SKM-1 treated with dmso at 0.1 percent for 144 hours (cell line): ENCODE measurements at regions not wholly inside any gene's neighbourhood (a gene's known extent, or its start where the extent isn't known, plus 50 kb on each side); places are given as distances from the start of the nearest gene placed in this dataset.

Experiments used
- DNase-seq: peaks from one replicate; lab custom pipeline; 2025; ENCODE audit not compliant: unreplicated experiment; lab: John Stamatoyannopoulos, UW

DNA sequence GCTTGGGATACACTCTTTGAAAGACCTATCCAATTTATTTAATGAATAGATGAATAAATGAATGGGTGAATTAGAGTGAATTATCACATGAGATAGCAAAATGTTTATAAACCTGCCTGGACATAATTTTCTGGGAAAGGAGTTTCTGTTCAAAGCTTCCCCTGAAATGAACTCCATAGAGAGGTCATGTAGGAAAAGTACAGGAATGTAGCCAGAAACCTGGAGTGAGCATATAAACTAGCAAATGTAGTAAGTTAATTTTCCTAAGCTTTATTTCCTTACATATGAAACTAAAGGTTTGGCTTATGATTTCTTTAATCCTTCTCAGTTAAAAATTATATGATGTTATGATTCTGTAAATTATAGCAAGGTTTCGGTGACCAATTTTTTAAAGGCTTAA is 380.3 kb upstream of the RSPO3 start:
- no peak for DNase-seq

DNA sequence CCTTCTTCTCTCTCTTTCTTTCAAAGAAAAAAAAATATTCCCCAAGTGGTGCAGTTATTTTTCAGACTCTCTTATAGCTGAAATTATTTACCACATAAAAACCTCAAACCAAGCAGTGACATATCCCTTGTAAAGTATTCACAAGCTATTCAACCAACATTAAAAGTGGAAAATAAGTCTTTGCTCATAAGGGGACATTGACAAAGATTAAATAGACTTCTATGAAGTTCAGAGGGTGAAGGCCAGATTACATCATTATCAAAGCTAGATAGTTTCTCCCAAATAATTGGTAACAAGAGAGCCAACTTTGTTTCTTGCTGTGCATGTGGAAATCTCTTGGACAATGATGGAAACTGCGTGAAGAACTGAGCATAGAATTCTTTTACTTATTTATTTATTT is 379.8 kb upstream of the RSPO3 start:
- DNase-seq = no peak

DNA sequence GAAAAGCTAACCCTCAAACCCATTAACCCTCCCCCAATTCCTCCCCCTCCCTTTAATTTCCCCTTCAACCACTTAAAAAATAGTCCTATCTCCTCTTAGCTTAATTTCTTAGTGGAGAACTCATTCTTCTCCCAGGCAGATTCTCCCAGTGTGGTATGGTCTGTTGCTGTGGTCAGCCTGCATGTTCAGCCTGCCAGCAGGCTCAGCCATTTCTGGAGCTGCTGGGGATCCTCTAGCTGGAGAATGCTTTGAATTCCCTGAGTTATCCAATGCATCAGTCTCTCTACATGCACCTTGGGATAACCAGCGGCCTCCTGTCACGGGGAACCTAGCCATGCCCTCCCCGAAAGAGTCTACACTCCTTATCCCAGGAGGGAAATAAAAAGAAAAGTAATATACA is 375.4 kb upstream of the RSPO3 start:
- no peak for DNase-seq

DNA sequence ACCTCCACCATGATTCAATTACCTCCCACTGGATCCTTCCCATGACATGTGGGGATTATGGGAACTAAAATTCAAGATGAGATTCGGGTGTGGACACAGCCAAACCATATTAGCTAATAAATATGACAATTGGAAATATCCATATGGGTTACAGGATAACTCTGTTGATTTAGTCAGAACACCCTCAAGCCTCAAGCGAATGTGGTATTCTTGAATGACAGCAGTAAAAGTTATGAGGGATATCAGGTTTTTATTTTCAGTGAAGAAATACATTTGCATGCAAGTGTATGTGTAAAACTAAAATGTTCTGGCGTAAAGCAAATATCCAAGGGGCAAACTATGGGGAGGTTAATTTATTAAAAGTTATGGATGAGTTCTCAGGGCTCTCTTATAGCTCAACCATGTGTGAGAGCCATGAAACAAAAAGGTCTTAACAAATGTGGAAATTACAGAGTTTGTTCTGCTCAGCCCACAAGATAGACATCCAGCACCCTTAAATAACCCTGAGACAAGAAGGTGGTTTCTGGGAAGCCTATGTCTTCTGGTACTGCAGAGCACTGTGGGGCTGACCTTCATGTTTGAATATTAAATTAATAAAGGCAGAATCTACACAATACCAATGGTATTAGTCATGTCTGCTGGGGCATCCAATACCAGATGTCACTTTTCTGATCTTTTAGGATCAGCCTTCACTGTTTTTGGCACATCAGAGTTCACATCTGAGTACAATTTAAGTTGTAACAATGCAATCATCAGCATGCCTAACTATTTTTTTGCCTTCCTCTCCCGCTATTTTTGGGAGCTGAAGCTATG is 370.5 kb upstream of the RSPO3 start:
- DNase-seq = no peak

DNA sequence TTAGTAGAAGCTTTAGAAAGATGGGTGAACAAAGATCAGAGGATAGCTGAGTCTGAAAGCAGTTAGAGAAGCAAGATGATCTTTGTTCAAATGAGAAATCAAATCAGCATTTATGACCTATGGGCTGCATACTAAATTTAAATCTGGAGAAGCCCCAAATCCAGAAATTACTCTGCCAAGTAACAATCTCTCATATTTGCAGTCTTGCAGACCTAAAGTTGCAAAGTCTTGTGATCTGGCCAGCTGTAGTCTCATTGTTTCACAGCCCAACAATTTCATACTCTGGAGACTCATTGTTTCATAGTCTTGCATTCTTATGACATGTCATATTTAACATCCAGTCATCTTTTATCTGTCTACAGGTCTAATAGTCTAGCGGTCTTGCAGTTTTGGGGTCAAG is 364.9 kb upstream of the RSPO3 start:
- DNase-seq = no peak

DNA sequence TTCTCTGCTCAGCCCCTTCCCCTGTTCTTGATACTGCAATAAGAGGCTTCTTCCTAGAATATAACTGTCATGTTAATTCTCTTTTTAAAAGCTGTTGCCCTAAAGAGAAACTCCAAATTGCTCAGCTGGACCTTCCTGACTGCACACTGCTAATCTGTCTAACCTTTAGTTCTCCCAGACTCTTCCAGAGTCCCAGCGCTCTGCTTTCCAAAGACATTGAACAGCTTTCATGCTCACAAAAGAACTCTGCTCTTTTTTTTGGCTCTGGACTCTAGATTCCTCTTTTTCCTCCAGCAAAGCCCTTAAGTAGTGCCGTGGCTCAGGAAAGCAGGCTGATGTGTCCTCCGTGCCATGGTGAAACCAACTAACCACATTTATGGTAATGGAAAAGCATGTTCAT is 356.6 kb upstream of the RSPO3 start:
- DNase-seq = no peak

DNA sequence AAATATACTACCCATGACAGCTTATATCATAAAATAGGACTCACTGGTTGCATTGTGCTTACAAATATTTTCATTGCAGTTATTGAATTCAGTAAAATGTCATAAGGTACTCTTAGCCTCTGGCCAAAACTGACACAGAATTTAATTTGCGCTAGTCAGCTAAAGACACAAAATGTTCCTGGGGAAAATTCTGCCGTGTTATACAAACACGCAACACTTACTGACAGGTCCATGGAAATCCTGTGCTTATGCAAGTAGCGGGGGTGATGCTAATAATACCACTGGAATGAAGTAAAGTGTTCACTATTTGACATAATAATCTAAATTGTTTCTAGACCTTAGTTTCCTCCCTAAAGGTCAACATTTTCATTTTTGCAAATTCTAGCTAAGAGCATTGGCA is 354.4 kb upstream of the RSPO3 start:
- no peak for DNase-seq

DNA sequence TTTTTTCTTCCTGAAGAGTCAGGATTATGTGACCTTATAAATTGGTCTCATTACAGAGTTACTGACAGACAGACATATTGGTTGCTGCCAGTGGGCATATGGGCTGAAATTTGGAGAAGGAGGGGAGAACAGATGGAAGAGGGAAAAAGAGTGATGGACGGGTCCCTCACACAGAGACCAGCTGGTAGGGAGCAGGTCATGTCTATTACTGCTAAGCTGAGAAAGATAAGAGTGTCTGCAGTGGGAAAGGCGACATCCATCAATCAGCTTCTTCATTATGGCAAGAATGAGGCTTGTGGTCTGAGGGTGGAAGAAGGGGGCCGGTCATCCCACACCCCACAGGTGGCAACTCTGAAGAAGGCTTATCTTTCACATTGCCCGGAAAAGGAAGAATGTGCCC is 353.8 kb upstream of the RSPO3 start:
- no peak for DNase-seq

DNA sequence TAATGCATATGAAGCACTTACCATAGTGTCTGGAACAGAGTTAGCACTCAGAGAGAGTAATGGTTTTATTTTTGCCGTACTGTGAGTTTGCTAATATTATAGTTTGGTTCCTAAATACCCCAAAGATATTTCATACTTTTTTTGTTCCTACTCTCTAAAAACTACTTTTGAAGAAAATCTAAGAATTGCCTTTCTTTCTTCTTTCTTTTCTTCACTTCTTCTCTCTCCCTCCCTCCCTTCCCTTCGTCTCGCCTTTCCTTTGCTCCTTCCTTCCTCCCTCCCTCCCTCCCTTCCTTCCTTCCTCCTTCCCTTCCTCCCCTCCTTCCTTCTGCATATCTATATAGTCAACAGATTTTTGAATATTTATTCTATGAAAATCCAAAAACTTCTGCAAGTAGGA is 351.7 kb upstream of the RSPO3 start:
- no peak for DNase-seq

DNA sequence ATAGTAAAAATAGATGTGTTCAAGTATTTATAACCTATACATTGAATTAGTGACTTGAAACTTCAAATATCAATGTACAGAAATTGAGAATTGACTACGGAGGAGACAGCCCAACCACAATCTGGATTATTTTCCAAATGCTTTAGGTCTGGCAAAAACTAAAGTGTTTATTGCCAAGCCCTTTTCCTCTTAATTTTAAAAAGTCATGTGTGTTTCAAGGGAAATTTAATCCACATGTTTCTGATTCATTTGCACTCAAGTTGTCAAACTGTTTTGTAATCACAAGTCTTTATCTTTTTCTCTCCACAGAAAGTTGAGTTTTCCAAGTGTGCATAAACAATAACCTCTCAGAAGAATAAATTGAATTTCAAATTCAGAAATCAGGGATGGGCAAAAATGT is 350.8 kb upstream of the RSPO3 start:
- DNase-seq = no peak

DNA sequence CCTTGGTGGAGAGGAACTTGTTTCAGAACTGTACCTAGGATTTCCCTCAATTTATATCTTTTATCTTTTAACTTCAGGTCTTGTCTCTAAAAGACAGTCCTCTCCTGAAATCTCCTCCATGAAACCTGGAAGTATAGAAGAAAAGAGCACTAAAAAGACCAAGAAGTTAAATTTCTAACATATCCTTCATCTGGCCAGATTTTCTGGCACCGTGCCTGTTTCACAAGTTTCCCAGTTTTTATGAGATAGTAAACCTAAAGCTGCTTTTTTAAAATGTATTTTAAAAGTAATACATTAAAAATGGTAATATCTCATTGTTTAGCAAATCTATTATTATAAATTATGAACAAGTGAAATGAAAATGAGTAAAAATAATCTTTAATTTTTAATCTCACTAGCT is 348.3 kb upstream of the RSPO3 start:
- DNase-seq = no peak

DNA sequence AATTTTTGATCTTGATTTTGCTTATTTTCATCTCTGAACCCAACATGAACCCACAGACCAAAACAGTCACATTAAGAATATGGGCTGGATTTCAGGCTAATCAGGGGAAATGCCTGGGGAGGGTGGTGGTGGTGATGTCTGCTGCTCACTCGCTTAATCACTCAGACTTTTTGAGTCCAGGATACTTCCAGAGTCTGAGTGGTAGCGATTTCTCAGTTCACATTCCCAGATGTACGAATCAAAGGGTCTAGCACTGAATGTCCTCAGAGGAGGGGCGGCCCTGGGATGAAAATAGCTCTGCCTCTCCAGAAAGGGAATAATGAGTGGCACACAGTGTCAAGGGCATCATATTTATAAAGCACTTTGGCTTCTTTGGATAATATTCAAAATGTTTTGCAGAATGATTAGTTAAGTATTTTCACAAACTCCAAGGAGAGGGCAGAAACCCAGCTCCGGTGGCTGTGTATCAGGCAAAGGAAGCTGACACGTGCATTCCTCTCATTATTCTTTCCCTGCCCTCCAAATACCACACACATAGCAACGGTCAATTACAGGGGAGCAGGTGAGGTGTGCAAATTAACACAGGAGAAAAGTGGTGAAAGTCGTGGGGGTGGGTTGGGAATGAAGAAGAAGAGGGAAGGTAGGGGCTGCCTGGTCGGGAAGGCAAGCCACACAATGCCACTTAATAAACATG is 345.2 kb upstream of the RSPO3 start:
- no peak for DNase-seq

DNA sequence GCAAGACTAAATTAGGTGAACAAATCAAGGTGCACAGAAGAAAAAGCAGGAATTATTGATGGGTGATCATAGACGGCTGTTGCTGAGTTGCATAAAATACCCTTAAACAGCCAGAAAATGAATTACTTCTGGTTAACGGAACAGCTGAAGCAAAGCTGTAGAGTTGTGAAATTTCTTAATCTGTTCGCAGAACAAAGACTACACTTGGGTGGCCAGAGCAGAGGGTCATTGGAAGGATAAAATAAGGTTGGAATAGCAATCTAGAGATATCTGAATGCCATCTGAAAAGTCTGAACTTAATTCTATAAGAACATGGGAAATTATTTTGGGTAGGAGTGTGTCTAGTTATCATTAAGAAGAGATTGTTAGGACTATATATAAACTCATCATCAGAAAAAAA is 339.1 kb upstream of the RSPO3 start:
- DNase-seq = no peak

DNA sequence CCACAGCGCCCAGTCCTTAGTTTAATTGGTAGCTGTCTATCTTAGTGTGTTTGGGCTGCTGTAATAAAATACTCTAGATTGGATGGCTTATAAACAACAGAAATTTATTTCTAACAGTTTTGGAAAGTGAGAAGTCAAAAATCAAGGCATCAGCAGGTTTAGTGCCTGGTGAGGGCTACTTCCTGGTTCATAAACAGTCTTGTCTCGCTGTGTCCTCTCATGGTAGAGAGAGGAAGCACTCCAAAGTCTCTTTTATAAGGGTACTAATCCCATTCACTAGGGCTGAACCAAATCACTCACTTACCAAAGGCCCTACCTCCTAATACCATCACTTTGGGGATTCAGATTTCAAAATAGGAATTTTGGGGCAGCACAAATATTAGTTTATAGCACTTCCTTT is 336.9 kb upstream of the RSPO3 start:
- no peak for DNase-seq

DNA sequence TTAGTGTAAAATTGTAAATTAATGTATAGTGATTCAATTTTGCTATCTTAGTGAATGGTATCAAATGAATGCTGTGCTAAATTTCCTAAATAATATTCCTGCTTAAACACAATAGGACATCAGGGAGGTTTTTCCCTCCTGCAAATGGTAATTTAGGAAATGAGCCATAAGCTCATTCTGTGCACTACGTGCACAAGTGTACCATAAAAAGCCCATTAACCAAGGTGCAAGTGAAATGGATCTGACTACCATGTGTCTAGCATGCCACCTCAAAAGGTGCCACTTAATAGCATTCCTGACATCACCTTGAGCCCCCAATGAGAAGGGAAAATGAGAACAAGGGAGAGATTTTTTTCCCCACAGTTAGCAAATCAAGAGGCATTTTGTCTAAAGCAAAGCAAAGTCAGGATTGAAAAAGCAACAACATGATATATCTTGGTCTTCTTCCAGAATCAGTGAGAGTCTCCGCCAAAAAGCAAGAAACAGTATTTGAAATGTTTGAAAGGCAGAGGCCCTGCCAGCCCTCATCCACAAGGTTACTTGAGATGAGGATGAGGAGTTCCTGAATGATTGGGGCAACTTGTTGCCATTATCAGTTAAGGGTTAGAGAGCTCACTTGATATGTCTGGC is 334.2 kb upstream of the RSPO3 start:
- DNase-seq = no peak

DNA sequence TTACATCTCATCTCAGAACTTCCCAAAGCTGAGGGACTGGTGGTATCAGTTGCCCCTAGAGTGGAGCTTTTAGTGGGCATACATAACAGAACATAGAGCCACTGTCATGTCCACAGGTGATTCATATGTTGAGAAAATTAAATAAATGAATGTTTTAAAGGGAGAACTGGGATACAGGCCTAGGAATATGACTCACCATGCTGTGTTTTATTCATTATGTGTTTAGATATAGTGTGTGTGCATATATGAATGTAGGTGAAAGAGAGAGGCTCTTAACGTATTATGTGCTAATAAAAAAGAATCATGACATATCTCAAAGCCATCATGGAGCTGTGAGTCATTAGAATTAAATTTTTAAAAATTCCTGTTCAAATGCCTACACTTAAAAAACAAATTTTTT is 332.2 kb upstream of the RSPO3 start:
- no peak for DNase-seq

DNA sequence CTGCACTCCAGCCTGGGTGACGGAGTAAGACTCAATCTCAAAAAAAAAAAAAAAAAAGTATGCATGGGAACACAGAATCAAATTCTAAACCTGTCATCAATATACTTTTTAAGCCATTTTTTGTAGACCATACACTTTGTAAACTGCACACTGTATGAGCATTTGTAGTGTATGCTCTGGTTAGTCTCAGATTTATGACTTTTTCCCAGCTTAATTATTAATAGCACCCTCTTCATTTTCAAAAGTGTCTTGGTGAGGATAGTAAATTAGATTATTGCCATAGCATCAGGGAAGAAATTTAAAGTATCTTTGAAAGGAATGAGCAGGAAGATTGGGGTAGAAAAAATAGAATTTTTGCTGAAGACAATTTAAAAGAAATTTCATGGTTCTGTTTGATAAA is 330.8 kb upstream of the RSPO3 start:
- DNase-seq = no peak

DNA sequence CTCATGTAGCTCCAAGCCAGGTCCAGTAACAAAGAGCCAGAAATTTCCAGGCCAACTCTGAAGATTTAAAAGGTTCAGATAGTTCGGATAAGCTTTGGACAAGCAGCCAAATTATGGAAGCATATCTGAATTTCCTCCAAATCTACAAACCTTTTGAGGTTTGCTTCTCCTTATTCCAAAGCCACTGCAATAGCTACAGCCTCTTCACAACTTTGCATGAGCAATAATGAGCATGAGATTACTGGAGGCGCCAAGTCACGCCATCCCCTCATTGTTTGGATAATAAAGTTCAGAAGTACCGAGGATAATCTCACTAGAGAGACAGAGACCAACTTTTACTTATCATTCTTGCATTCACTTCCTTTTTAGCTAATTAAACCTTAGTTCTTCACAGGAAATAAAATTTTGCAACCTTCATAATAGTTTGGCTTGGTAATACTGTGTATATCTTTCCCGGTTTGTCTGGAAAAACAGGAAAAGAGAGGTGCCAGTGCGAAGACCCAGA is 329.6 kb upstream of the RSPO3 start:
- no peak for DNase-seq

DNA sequence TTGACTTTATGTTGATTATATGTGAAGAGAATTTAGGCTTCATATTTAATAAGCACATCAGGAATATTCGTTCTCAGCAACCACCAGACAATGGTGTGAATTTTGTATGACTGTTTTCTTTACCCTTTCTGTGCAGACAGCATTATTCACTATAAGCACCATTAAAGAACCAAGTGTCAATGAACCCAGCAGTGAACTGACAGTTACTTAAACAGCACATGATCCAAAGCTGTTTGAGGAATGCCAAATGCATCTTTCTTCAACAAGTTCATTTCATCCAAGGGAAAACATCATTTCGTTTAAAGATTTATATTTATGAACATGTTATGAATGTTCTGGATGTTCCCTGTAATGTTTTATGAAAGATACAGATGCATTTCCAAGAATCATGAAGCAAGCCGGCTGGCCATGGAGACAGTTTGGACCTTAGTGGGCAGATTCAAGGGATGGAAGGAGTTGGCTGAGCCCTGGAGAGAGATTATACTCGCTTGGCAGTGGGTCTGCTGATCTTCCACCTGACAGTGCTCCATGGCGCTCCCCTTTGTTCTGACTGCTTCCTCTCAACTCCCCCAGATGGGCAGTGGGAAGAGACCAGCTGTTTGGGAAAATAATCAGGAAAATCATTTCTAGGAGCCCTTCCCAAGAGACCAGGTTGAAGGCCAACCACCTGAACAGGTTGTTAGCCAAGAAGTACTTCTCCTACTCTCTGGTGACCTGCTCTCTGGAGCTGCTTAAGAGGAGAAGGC is 326.0 kb upstream of the RSPO3 start:
- no peak for DNase-seq

DNA sequence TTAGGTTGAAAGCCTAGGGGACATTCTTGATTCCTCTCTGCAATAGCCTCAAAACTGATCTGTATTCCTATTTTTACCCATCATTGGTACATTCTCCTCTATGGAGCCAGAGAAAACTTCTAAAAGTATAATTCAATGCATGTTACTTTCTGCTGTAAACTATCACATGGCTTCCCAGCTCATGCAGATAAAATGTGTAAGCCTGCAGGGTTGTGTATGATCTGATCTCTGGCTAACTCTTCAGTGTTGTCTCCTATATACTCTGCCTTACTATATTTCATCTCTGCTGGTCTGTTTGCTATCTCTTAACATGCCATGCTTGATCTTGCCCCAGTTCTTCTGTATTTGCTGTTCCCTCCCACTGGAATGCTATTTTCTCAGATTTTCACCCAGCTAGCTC is 323.3 kb upstream of the RSPO3 start:
- no peak for DNase-seq

DNA sequence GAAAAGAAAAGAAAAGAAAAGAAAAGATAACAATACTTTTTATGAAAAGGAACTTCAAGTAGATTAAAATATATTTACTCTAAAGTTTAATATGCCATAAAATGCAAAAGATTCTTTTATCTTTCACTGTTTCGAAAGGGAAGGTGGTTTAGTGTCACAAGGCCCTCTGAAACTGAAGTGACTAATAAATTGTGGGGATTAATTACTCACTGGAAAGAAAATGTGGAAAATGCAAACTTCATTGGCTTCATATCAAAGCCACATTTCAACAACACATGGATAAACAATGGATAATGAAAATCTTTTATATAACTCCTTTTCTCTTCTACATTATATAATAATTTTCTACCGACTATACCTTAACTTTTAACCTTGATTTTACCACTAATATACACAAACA is 320.5 kb upstream of the RSPO3 start:
- no peak for DNase-seq

DNA sequence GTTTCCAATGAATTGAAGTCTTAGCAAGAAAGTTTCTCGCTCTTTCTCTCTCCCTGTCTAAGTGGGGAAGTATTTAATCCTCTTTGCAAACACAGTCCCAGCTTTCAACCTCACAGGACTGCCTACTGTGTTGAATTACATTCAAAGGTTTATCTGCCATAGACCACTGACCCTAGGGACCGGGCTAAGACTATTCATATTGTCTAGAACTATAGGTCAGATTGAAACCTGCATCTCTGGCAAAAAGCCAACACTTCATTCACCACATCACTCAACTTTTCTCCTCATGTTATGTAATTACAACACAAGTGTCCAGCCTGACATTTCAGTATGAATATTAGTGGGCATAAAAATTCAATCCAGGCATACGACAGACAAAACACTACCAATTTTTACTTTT is 314.7 kb upstream of the RSPO3 start:
- DNase-seq = no peak
